PC-9 (cell line): ENCODE measurements at regions not wholly inside any gene's neighbourhood (a gene's known extent, or its start where the extent isn't known, plus 50 kb on each side); places are given as distances from the start of the nearest gene placed in this dataset.

Experiments used
- BruUV-seq: library from RNA; stranded (reverse); fragments of 400-500 nt; replicated peaks from 2 replicates; lab custom pipeline; 2021; lab: Mats Ljungman, UMichigan
- CTCF ChIA-PET: fragments of 300-600 bp; sonication (Branson Sonifier 250); formaldehyde crosslinking; loops from one replicate; lab custom pipeline; 2022; ENCODE audit warnings: antibody characterized with exemption; lab: Charles Lee
- POLR2A ChIA-PET: fragments of 300-600 bp; sonication (Branson Sonifier 250); formaldehyde crosslinking; loops from one replicate; lab custom pipeline; 2022; ENCODE audit warnings: antibody characterized with exemption; ENCODE audit not compliant: unreplicated experiment; lab: Charles Lee
- DNase-seq, 2 experiments: peaks; one replicate each; pipeline versions ENCODE4 v3.0.0 to v3.0.0-alpha.2; 2015 to 2022; ENCODE audit warnings: mixed read lengths in 1 of 2
- H2AFZ ChIP-seq: fragments of 200-600 bp; sonication (generic); 2 replicates; pipeline ENCODE4 v1.8.1; 2017; ENCODE audit warnings: antibody characterized with exemption
- H3F3A ChIP-seq: fragments of 200-600 bp; sonication (generic); 2 replicates; pipeline ENCODE4 v1.8.1; 2017; ENCODE audit warnings: antibody characterized with exemption, mild to moderate bottlenecking, low read depth; ENCODE audit not compliant: insufficient read depth
- H3K27ac ChIP-seq: fragments of 200-600 bp; sonication (generic); 2 replicates; pipeline ENCODE4 v1.6.1; 2016; ENCODE audit warnings: mixed run types
- H3K27me3 ChIP-seq: fragments of 200-600 bp; sonication (generic); 2 replicates; pipeline ENCODE4 v1.6.1; 2016; ENCODE audit warnings: low read depth, mixed run types; ENCODE audit not compliant: insufficient read depth
- H3K36me3 ChIP-seq: fragments of 200-600 bp; sonication (generic); 2 replicates; pipeline ENCODE4 v1.6.1; 2016; ENCODE audit warnings: low read depth, mixed run types
- H3K4me1 ChIP-seq: fragments of 200-600 bp; sonication (generic); replicated peaks from 2 replicates; pipeline ENCODE4 v1.6.1; 2016; ENCODE audit warnings: mixed run types; ENCODE audit not compliant: insufficient read depth
- H3K4me2 ChIP-seq: fragments of 200-600 bp; sonication (generic); 2 replicates; pipeline ENCODE4 v1.6.1; 2017; ENCODE audit warnings: mixed run types
- H3K4me3 ChIP-seq: fragments of 200-600 bp; sonication (generic); 2 replicates; pipeline ENCODE4 v1.6.1; 2016; ENCODE audit warnings: mixed run types
- H3K79me2 ChIP-seq: fragments of 200-600 bp; sonication (generic); 2 replicates; pipeline ENCODE4 v1.6.1; 2017; ENCODE audit warnings: low read depth, mixed run types
- H3K9me2 ChIP-seq: fragments of 200-600 bp; sonication (generic); 2 replicates; pipeline ENCODE4 v1.8.1; 2017; ENCODE audit warnings: mild to moderate bottlenecking; ENCODE audit not compliant: insufficient read depth
- H3K9me3 ChIP-seq: fragments of 200-600 bp; sonication (generic); 2 replicates; pipeline ENCODE4 v1.8.1; 2016; ENCODE audit warnings: low read depth; ENCODE audit not compliant: insufficient read depth
- H4K20me1 ChIP-seq: fragments of 200-600 bp; sonication (generic); 2 replicates; pipeline ENCODE4 v1.8.1; 2017; ENCODE audit not compliant: insufficient read depth
- EZH2 ChIP-seq: fragments of 200-600 bp; sonication (generic); IDR thresholded peaks from 2 replicates; pipeline ENCODE4 v1.8.0; 2017; ENCODE audit warnings: antibody characterized with exemption, low read depth
- intact Hi-C: fragments of 100-400 bp; cut with micrococcal nuclease; formaldehyde crosslinking; loops from one replicate; pipeline ENCODE4 v1.10.0; 2022; ENCODE audit not compliant: unreplicated experiment
- TF ChIP-seq, protein P1 (sequence below): fragments of 200-600 bp; sonication (generic); conservative IDR thresholded peaks from 2 replicates; pipeline ENCODE4 v1.6.1; 2017; ENCODE audit warnings: mixed run types, antibody characterized with exemption, mild to moderate bottlenecking, moderate library complexity

DNA sequence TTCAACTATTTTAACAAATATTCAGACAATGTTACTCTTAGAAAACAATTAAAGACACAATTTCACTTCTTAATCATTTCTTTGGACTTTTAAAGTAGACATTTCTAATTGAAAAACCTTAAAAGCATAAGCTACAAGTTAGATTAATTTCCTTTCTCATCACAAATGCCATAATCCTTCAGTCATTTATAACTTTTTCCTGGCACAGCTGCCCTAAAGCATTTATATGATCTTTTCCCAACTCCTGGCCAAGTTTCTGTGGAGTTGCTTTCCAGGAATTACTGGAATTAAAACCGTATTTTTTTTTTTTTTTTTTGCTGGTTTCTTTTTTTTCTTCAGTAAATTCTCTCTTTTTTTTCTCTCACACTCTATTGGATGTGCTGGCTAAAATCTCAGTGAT is 615.9 kb downstream of the TBC1D4 start:
- Histone ChIP-seq H3K9me3 (no peaks in the 10 kb centered on the region), H3K4me2 (no peak overlapping the region), H3K4me1 (no peaks in the 10 kb centered on the region), H2AFZ (no peak overlapping the region), H3K79me2 (no peaks in the 10 kb centered on the region), H4K20me1 (no peaks in the 10 kb centered on the region), H3F3A (no peaks in the 10 kb centered on the region), H3K4me3 (no peak overlapping the region), H3K36me3 (no peaks in the 10 kb centered on the region), H3K27ac (no peak overlapping the region), H3K9me2 (no peaks in the 10 kb centered on the region), H3K27me3 (no peaks in the 10 kb centered on the region)
- ChIA-PET CTCF (no interaction called here), POLR2A (no interaction called here)
- no peak for TF ChIP-seq EZH2
- TF ChIP-seq, protein P1, sequence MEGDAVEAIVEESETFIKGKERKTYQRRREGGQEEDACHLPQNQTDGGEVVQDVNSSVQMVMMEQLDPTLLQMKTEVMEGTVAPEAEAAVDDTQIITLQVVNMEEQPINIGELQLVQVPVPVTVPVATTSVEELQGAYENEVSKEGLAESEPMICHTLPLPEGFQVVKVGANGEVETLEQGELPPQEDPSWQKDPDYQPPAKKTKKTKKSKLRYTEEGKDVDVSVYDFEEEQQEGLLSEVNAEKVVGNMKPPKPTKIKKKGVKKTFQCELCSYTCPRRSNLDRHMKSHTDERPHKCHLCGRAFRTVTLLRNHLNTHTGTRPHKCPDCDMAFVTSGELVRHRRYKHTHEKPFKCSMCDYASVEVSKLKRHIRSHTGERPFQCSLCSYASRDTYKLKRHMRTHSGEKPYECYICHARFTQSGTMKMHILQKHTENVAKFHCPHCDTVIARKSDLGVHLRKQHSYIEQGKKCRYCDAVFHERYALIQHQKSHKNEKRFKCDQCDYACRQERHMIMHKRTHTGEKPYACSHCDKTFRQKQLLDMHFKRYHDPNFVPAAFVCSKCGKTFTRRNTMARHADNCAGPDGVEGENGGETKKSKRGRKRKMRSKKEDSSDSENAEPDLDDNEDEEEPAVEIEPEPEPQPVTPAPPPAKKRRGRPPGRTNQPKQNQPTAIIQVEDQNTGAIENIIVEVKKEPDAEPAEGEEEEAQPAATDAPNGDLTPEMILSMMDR: no peak
- no TSS peak for BruUV-seq
- no peak for DNase-seq
- intact Hi-C loops: no loop called here

DNA sequence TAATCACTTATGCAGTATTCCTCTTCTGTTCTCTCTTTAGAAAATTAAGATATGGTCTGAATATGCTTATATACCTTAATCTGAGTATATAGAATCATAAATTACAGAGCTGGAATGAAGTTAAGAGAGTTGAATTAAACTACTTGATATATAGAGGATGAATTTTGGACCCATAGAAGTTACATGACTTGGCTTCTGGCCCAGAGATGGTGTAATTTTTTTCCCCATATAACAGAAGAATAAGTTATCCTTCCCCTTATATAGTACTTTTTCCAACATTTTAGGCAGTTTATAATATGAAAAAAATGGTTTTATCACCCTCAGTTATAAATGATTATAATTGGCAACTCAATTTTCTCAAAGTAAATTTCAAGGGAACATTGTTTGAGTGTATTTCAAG is 616.3 kb downstream of the TBC1D4 start:
- Histone ChIP-seq H3K27me3 (no peaks in the 10 kb centered on the region), H3K9me3 (no peaks in the 10 kb centered on the region), H2AFZ (no peak overlapping the region), H3K36me3 (no peaks in the 10 kb centered on the region), H3K9me2 (no peaks in the 10 kb centered on the region), H3K79me2 (no peaks in the 10 kb centered on the region), H3F3A (no peaks in the 10 kb centered on the region), H3K4me3 (no peak overlapping the region), H3K27ac (no peak overlapping the region), H3K4me1 (no peaks in the 10 kb centered on the region), H3K4me2 (no peak overlapping the region), H4K20me1 (no peaks in the 10 kb centered on the region)
- intact Hi-C loops: no loop called here
- DNase-seq: no peak
- ChIA-PET CTCF (no interaction called here), POLR2A (no interaction called here)
- no peak for TF ChIP-seq EZH2
- TF ChIP-seq, protein P1: no peak
- BruUV-seq: no TSS peak

DNA sequence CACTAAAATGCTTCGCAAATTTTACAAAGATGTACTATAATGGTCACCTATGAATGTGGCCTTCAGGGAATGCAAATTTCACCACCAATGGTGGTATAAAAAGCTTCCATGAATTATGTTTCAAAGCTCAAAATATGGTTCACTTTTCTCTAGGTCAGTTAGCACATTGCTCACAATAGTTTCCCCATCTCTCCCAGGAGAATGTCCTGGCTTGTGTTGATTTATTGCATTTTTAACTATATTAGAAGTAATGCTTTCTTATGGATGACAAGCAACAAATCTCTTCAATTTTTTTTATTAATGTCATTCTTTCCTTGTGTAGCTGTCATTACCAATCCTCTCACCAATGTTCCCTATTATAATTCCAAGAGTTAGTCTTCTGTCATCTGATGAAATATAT is 621.2 kb downstream of the TBC1D4 start:
- Histone ChIP-seq H3K4me2 (no peak overlapping the region), H2AFZ (no peak overlapping the region), H3K27ac (no peak overlapping the region), H3K36me3 (no peaks in the 10 kb centered on the region), H3K4me3 (no peak overlapping the region), H3K27me3 (no peaks in the 10 kb centered on the region), H3F3A (no peaks in the 10 kb centered on the region), H3K79me2 (no peaks in the 10 kb centered on the region), H3K9me2 (no peaks in the 10 kb centered on the region), H3K4me1 (no peaks in the 10 kb centered on the region), H3K9me3 (no peaks in the 10 kb centered on the region), H4K20me1 (0 out of 2 replicates have a peak, but pooled peaks cover 3% of the 10 kb centered on the region)
- intact Hi-C loops: no loop called here
- no peak for TF ChIP-seq EZH2
- TF ChIP-seq, protein P1: no peak
- DNase-seq: no peak
- BruUV-seq: no TSS peak
- POLR2A ChIA-PET: no interaction called here
- CTCF ChIA-PET: interaction anchor here (0.6 kb wide), 1 partner anchor 372 kb away, joined by 4 read pairs; no protein-coding TSS in a partner anchor
